CD4-positive, alpha-beta memory T cell (primary cell): ENCODE measurements at regions not wholly inside any gene's neighbourhood (a gene's known extent, or its start where the extent isn't known, plus 50 kb on each side); places are given as distances from the start of the nearest gene placed in this dataset.
"Not testable (repeated sequence)": the region's sequence is repeated elsewhere in the genome, so short reads cannot be mapped to it uniquely, and the experiment has no call there.

ENCODE experiments used
- CTCF ChIA-PET: fragments of 350-600 bp; sonication (Branson Sonifier 250); formaldehyde crosslinking; loops from one replicate; lab custom pipeline; 2021; ENCODE audit warnings: inconsistent platforms; ENCODE audit not compliant: partially characterized antibody; lab: Charles Lee
- POLR2A ChIA-PET: fragments of 350-600 bp; sonication (Branson Sonifier 250); formaldehyde crosslinking; loops from one replicate; lab custom pipeline; 2021; ENCODE audit not compliant: partially characterized antibody; lab: Charles Lee
- DNase-seq, 5 donors: peaks; one replicate each; pipeline versions ENCODE4 v3.0.0 to v3.0.0-alpha.2; 2020 to 2022; ENCODE audit warnings: mixed read lengths in 1 of 5
- H3K27ac ChIP-seq: one replicate; pipeline ENCODE4 v1.7.0; 2013; ENCODE audit warnings: low read depth, low read length
- H3K27me3 ChIP-seq: 2 replicates; pipeline ENCODE4 v1.7.0; 2013; ENCODE audit warnings: mild to moderate bottlenecking, low read length, moderate library complexity; ENCODE audit not compliant: insufficient read depth
- H3K36me3 ChIP-seq: 2 replicates; pipeline ENCODE4 v1.7.0; 2013; ENCODE audit warnings: mild to moderate bottlenecking, low read length, moderate library complexity; ENCODE audit not compliant: insufficient read depth
- H3K4me1 ChIP-seq: 2 replicates; pipeline ENCODE4 v1.7.0; 2013; ENCODE audit warnings: mild to moderate bottlenecking, low read length, moderate library complexity; ENCODE audit not compliant: insufficient read depth
- H3K4me3 ChIP-seq, 2 donors: one replicate each; pipeline ENCODE4 v1.7.0; 2013; ENCODE audit warnings: low read length in 2 of 2, mild to moderate bottlenecking in 1 of 2
- H3K9me3 ChIP-seq, 2 donors: one replicate each; pipeline ENCODE4 v1.7.0; 2013; ENCODE audit warnings: low read length in 2 of 2, control low read depth in 1 of 2; ENCODE audit not compliant: control insufficient read depth in 1 of 2
- H3K27ac Mint-ChIP-seq, 7 donors: one replicate each; pipeline ENCODE4 v1.8.0; 2020 to 2021; ENCODE audit warnings: mixed read lengths in 7 of 7, mild to moderate bottlenecking in 6 of 7, inconsistent platforms in 3 of 7, moderate library complexity in 3 of 7
- H3K27me3 Mint-ChIP-seq, 2 donors: one replicate each; pipeline ENCODE4 v1.8.0; 2020 to 2021; ENCODE audit warnings: mixed read lengths in 2 of 2
- H3K36me3 Mint-ChIP-seq, 2 donors: one replicate each; pipeline ENCODE4 v1.8.0; 2020 to 2021; ENCODE audit warnings: mixed read lengths in 2 of 2, inconsistent platforms in 1 of 2, mild to moderate bottlenecking in 1 of 2
- H3K4me1 Mint-ChIP-seq, 4 donors: one replicate each; pipeline ENCODE4 v1.8.0; 2020 to 2021; ENCODE audit warnings: mixed read lengths in 4 of 4, mild to moderate bottlenecking in 1 of 4
- H3K4me3 Mint-ChIP-seq, 8 donors: one replicate each; pipeline ENCODE4 v1.8.0; 2020 to 2021; ENCODE audit warnings: mixed read lengths in 8 of 8, mild to moderate bottlenecking in 7 of 8, moderate library complexity in 6 of 8, inconsistent platforms in 3 of 8
- H3K9me3 Mint-ChIP-seq, 8 donors: one replicate each; pipeline ENCODE4 v1.8.0; 2020 to 2021; ENCODE audit warnings: mixed read lengths in 8 of 8, mild to moderate bottlenecking in 5 of 8, inconsistent platforms in 3 of 8, moderate library complexity in 1 of 8
- intact Hi-C: fragments of 100-400 bp; cut with micrococcal nuclease; formaldehyde crosslinking; loops from one replicate; pipeline ENCODE4 v1.15.1; 2023

DNA sequence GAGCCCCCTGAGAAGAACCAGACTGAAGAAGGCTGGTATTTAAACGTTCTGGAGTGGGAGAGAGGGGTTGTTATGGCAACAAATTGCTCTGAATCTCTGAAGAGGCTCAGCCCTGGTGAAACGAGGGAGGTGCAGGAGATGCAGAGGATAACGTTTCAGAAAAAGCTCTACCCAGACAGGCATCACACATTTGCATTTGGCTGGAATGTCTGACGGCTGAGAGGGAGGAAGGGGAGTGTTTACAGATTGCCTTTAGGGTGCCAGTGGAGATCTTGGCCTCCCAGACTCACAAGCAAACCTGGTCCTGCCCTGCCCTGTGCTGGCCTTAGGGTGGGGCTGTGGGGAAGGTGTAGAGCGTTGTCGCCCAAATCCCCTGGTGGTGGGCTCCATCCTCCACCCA lies 169.0 kb upstream of the AJAP1 start:
- no peak overlapping the region for H3K27ac Mint-ChIP-seq
- H3K4me3 Mint-ChIP-seq, result no peak overlapping the region
- no peaks in the 10 kb centered on the region for H3K4me1 Mint-ChIP-seq
- no peaks in the 10 kb centered on the region for H3K9me3 ChIP-seq
- peaks cover 0 to 2% (median 0%) of the 10 kb centered on the region in 8 donors for H3K9me3 Mint-ChIP-seq
- no peaks in the 10 kb centered on the region for H3K36me3 ChIP-seq
- ChIA-PET POLR2A (no interaction called here), CTCF (no interaction called here)
- H3K4me3 ChIP-seq, result no peak overlapping the region
- H3K27me3 ChIP-seq, result no peaks in the 10 kb centered on the region
- no peaks in the 10 kb centered on the region for H3K36me3 Mint-ChIP-seq
- DNase-seq, result no peak
- no peak overlapping the region for H3K27ac ChIP-seq
- intact Hi-C loops, result no loop called here
- H3K4me1 ChIP-seq, result no peaks in the 10 kb centered on the region
- peaks cover 0 to 6% of the 10 kb centered on the region in 2 donors for H3K27me3 Mint-ChIP-seq

DNA sequence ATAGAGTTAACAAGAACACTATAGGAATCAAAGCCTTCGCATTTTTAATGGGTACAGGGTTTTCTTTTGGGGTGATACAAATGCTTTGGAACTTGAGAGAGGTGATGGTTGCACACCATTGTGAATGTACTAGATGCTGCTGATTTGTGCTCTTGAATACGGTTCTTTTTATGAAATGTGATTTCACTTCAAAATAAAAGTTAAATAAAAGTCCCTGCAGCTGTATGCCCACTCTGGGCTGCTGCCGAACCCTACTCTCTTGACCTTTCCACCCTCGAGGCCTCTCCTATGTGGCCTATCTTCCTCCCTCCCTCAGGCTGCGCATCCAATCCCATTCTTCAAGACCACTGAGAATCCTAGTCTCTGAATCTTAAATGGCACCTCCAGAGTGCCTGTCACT lies 168.5 kb upstream of the AJAP1 start:
- CTCF ChIA-PET, result no interaction called here
- H3K4me3 Mint-ChIP-seq, result no peak overlapping the region
- intact Hi-C loops, result no loop called here
- Histone ChIP-seq H3K27me3 (no peaks in the 10 kb centered on the region), H3K36me3 (no peaks in the 10 kb centered on the region), H3K27ac (no peak overlapping the region), H3K4me1 (no peaks in the 10 kb centered on the region), H3K9me3 (no peaks in the 10 kb centered on the region), H3K4me3 (no peak overlapping the region)
- POLR2A ChIA-PET, result no interaction called here
- peaks cover 0 to 2% (median 0%) of the 10 kb centered on the region in 8 donors for H3K9me3 Mint-ChIP-seq
- peaks cover 0 to 6% of the 10 kb centered on the region in 2 donors for H3K27me3 Mint-ChIP-seq
- no peak overlapping the region for H3K27ac Mint-ChIP-seq
- H3K4me1 Mint-ChIP-seq, result no peaks in the 10 kb centered on the region
- DNase-seq, result no peak
- no peaks in the 10 kb centered on the region for H3K36me3 Mint-ChIP-seq

DNA sequence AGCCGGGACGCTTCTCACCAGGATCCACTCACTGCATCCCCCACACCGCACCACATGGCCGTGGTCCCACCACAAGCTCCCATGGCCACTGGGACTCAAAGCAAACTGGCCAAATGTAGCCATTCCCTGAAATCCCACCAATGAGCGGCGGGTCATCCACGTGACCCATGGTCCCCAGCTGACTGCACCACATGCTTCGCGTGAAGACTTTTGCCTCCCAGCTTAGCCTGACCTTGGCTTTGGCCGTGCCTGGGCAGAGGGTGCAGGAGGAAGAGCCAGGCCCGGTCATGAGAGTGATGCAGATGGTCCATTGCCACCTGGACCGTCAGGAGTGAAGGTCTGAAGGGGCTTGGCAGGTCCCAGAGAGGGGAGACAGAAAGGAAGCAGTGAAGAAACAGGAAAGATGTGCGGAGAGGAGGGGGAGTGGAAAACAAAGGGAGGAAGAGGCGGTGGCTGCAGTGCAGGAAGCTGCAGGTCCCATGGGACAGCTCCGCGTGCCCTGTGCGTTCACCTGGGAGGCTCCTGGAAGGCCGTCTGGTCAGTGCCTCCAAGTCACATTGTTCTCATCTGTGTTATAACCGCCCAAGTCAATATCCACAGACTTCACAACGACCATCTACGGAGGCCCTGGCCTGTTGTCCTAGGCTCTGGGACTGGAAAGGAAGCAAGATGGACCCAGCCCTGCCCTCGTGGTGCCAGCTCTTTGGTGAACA lies 167.8 kb upstream of the AJAP1 start:
- no peaks in the 10 kb centered on the region for H3K36me3 Mint-ChIP-seq
- peaks cover 0 to 2% (median 0%) of the 10 kb centered on the region in 8 donors for H3K9me3 Mint-ChIP-seq
- intact Hi-C loops, result no loop called here
- CTCF ChIA-PET, result no interaction called here
- H3K27ac Mint-ChIP-seq, result no peak overlapping the region
- Histone ChIP-seq H3K4me3 (no peak overlapping the region), H3K4me1 (no peaks in the 10 kb centered on the region), H3K27me3 (no peaks in the 10 kb centered on the region), H3K27ac (no peak overlapping the region), H3K36me3 (no peaks in the 10 kb centered on the region), H3K9me3 (no peaks in the 10 kb centered on the region)
- no peak overlapping the region for H3K4me3 Mint-ChIP-seq
- H3K27me3 Mint-ChIP-seq, result peaks cover 2 to 6% of the 10 kb centered on the region in 2 donors
- POLR2A ChIA-PET, result no interaction called here
- DNase-seq, result no peak
- no peaks in the 10 kb centered on the region for H3K4me1 Mint-ChIP-seq

DNA sequence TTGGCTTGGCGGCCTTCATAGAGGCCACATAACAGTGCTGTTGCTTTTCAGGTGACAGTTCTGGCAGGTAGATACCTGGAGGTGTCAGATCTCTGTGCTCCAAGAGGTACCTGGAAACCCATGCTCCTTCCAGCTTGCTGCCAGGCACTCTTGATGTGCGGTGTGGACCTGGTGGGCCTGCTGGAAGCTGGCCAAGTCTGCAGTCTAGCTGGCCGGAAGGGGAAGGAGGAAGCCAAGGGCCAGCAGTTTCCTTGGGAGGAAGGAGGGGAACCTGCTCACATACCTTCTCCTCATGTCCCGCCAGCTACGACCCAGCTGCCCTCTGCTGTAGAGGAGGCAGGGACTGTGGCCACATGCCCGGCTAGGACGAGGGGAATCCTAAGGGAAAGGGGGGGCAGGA lies 166.4 kb upstream of the AJAP1 start:
- no peaks in the 10 kb centered on the region for H3K27me3 ChIP-seq
- Mint-ChIP-seq H3K27me3 (peaks cover 2 to 11% of the 10 kb centered on the region in 2 donors), H3K4me1 (no peaks in the 10 kb centered on the region), H3K27ac (no peak overlapping the region), H3K9me3 (peaks cover 0 to 2% (median 0%) of the 10 kb centered on the region in 8 donors), H3K4me3 (no peak overlapping the region), H3K36me3 (no peaks in the 10 kb centered on the region)
- no peaks in the 10 kb centered on the region for H3K9me3 ChIP-seq
- no peaks in the 10 kb centered on the region for H3K4me1 ChIP-seq
- intact Hi-C loops, result no loop called here
- ChIA-PET POLR2A (no interaction called here), CTCF (no interaction called here)
- DNase-seq, result no peak
- H3K36me3 ChIP-seq, result no peaks in the 10 kb centered on the region
- no peak overlapping the region for H3K4me3 ChIP-seq
- no peak overlapping the region for H3K27ac ChIP-seq

DNA sequence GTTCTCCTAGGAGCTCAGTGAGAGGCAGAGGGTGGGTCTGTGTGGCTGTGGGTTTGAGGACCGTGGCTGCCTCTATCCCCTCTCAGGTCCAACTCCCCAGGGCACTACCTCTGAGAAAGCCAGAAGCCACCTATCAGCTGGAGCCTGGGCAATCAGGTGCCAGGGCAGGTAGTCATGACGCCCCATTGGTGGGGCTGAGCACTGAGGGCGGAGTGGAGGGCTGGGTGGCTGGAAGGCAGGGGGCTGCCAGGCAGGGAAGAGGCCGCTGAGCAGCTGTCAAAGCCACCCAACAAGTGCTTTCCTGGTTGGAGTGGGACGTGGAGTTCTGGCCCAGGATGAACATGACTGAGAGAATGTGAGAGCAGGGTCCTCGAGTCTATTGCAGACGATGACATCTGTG lies 164.9 kb upstream of the AJAP1 start:
- no peaks in the 10 kb centered on the region for H3K36me3 ChIP-seq
- CTCF ChIA-PET, result no interaction called here
- Mint-ChIP-seq H3K9me3 (peaks cover 0 to 2% (median 0%) of the 10 kb centered on the region in 8 donors), H3K4me1 (no peaks in the 10 kb centered on the region), H3K27me3 (peaks cover 5 to 15% of the 10 kb centered on the region in 2 donors), H3K36me3 (no peaks in the 10 kb centered on the region), H3K4me3 (no peak overlapping the region), H3K27ac (no peak overlapping the region)
- H3K4me3 ChIP-seq, result no peak overlapping the region
- H3K4me1 ChIP-seq, result no peaks in the 10 kb centered on the region
- peaks cover 4% of the 10 kb centered on the region for H3K27me3 ChIP-seq
- no peak overlapping the region for H3K27ac ChIP-seq
- DNase-seq, result no peak
- intact Hi-C loops, result no loop called here
- H3K9me3 ChIP-seq, result no peaks in the 10 kb centered on the region
- POLR2A ChIA-PET, result no interaction called here

DNA sequence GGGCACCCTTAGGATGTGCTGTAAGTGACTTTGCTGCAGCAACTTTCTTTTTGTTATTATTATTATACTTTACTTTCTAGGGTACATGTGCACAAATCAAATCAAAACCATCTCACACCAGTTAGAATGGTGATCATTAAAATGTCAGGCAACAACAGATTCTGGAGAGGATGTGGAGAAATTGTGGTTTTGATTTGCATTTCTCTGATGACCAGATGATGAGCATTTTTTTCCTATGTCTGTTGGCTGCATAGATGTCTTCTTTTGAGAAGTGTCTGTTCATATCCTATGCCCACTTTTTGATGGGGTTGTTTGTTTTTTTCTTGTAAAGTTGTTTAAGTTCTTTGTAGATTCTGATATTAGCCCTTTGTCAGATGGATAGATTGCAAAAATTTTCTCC lies 164.4 kb upstream of the AJAP1 start:
- H3K36me3 Mint-ChIP-seq, H3K4me1 ChIP-seq, H3K4me3 Mint-ChIP-seq, H3K4me1 Mint-ChIP-seq, H3K9me3 ChIP-seq, POLR2A ChIA-PET, H3K27ac ChIP-seq, H3K9me3 Mint-ChIP-seq, DNase-seq, H3K27ac Mint-ChIP-seq, H3K36me3 ChIP-seq, intact Hi-C loops, H3K27me3 ChIP-seq, H3K4me3 ChIP-seq, CTCF ChIA-PET: not testable (repeated sequence)
- peaks cover 5 to 15% of the 10 kb centered on the region in 2 donors for H3K27me3 Mint-ChIP-seq

DNA sequence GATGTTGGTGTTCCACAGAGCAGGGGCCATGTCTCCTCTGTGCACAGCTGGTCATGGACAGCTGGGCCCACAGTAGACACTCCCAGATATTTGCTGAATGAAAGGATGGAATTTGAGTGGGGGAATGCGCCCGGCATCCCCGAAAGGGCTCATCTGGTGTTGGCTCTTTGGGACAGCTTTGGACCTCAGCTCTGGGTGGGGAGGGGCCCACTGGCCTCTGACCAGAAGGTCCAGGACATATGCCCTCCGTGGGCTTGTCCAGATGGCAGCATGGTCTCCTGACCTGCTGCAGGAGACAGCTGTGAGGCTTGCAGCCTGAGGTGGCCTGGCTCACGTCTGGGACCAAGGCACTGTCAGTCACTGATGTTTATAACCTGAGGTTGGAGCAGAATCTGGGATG lies 160.4 kb upstream of the AJAP1 start:
- H3K4me1 Mint-ChIP-seq, result no peaks in the 10 kb centered on the region
- no peaks in the 10 kb centered on the region for H3K36me3 Mint-ChIP-seq
- H3K27ac ChIP-seq, result no peak overlapping the region

More for the DNA sequence above, 160.4 kb upstream of the AJAP1 start:
- no peaks in the 10 kb centered on the region for H3K36me3 ChIP-seq
- intact Hi-C loops, result no loop called here
- no peaks in the 10 kb centered on the region for H3K9me3 ChIP-seq
- CTCF ChIA-PET, result no interaction called here
- Mint-ChIP-seq H3K27ac (no peak overlapping the region), H3K4me3 (no peak overlapping the region), H3K27me3 (peaks cover 5 to 10% of the 10 kb centered on the region in 2 donors), H3K9me3 (peaks cover 0 to 2% (median 0%) of the 10 kb centered on the region in 8 donors)
- H3K4me1 ChIP-seq, result no peaks in the 10 kb centered on the region
- POLR2A ChIA-PET, result no interaction called here
- no peak overlapping the region for H3K4me3 ChIP-seq
- H3K27me3 ChIP-seq, result peaks cover 6% of the 10 kb centered on the region
- no peak for DNase-seq
